Germinal center (tissue), 1 donor: ENCODE measurements at regions not wholly inside any gene's neighbourhood (a gene's known extent, or its start where the extent isn't known, plus 50 kb on each side); places are given as distances from the start of the nearest gene placed in this dataset.

ENCODE experiments used
- DNase-seq: peaks from one replicate; pipeline ENCODE4 v3.0.0; 2012; ENCODE audit warnings: mixed read lengths, low spot score

- no peak for DNase-seq
Observed at GRCh38 chr2:222797871-222798270, 63.0 kb upstream of the ACSL3 start.

DNA sequence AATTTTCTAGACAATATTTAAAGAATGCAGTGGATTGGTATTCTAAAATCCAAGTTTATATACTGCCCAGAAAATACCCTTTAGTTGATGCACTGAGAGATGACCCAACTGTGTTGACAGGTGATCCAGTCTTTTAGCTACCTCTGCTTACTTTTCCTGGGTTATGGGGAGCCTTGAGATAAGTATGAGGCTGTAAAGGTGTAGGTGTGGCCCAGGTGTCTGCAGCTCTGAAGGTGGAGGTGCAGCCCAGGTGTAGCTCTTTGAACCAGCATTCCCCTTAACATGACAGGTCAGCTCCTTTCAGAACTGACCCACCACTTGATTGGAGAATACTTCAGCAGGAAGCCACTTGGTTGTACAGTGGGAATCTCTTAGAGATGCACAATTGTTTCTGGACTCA, 62.3 kb upstream of the ACSL3 start:
- DNase-seq: no peak

- DNase-seq: no peak
Observed at GRCh38 chr2:222799262-222799918, 61.4 kb upstream of the ACSL3 start.

DNA sequence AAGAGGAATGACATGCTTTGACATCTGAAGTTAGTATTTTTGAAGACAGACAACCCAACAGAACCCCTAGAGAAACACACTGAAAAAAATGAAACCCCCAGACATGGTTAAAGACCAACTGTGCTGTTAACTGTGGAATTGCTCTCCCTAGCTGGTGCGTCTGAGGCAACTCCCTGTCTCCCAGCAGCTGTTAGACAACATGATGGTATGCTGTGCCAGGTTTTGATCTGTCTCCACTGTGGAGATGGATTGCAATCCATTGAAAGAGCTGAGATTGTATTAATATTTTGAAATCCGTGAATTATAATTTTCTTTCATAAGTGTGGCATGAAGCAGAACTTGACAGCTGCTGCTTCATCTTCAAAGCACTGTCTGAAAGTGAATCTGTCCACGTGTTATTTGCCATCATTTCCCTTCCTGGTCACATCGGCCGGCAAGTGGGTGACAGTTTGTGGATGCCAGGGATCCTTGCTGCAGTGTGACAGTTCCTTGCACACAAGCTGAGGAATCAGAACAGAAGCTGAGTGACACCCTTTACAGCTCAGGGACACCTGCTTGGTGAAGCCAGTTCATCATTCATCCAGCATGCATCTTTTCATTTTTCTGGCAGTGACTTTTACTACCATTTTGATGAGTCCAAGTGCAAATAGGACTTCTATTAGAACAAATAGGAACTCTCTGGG, 58.2 kb upstream of the ACSL3 start:
- no peak for DNase-seq

- DNase-seq: no peak
Observed at GRCh38 chr2:222804351-222804750, 56.5 kb upstream of the ACSL3 start.

- DNase-seq: no peak
Observed at GRCh38 chr2:222805591-222806304, 55.1 kb upstream of the ACSL3 start.

- no peak for DNase-seq
Observed at GRCh38 chr2:222806526-222807137, 54.2 kb upstream of the ACSL3 start.

- no peak for DNase-seq
Observed at GRCh38 chr2:222807431-222807830, 53.4 kb upstream of the ACSL3 start.

- no peak for DNase-seq
Observed at GRCh38 chr2:222809582-222809981, 51.3 kb upstream of the ACSL3 start.

- DNase-seq: no peak
Observed at GRCh38 chr2:222810044-222810443, 50.8 kb upstream of the ACSL3 start.
